Esophagus muscularis mucosa (tissue), 4 donors: ENCODE measurements at regions not wholly inside any gene's neighbourhood (a gene's known extent, or its start where the extent isn't known, plus 50 kb on each side); places are given as distances from the start of the nearest gene placed in this dataset.

Experiments used
- DNase-seq: peaks from one replicate; pipeline ENCODE4 v3.0.0-alpha.2; 2017; ENCODE audit errors: extremely low spot score
- H3K27ac ChIP-seq, 4 donors: fragments of 200-600 bp; sonication (generic); replicated peaks in 1 of 4; 1 replicate in 3 of 4; 2 replicates in 1 of 4; pipeline ENCODE4 v1.5.1; 2016 to 2019; ENCODE audit warnings: mild to moderate bottlenecking in 1 of 4
- H3K27me3 ChIP-seq, 4 donors: fragments of 200-600 bp; sonication (generic); one replicate each; pipeline versions ENCODE4 v1.5.1 to v1.6.0; 2016 to 2019
- H3K36me3 ChIP-seq, 4 donors: fragments of 200-600 bp; sonication (generic); one replicate each; pipeline ENCODE4 v1.5.1; 2016 to 2019
- H3K4me1 ChIP-seq, 4 donors: fragments of 200-600 bp; sonication (generic); one replicate each; pipeline ENCODE4 v1.5.1; 2016 to 2019
- H3K4me3 ChIP-seq, 4 donors: fragments of 200-600 bp; sonication (generic); 1 replicate in 2 of 4; 2 replicates in 2 of 4; pipeline ENCODE4 v1.5.1; 2016 to 2019; ENCODE audit warnings: mild to moderate bottlenecking in 4 of 4, moderate library complexity in 1 of 4
- H3K9me3 ChIP-seq, 4 donors: fragments of 200-600 bp; sonication (generic); 1 replicate in 3 of 4; 2 replicates in 1 of 4; pipeline ENCODE4 v1.5.1; 2016 to 2019
- EP300 ChIP-seq: sonication (generic); formaldehyde crosslinking; IDR thresholded peaks from one replicate; pipeline ENCODE4 v1.6.1; 2017; ENCODE audit warnings: antibody characterized with exemption
- POLR2A ChIP-seq: fragments of 450-650 bp; IDR thresholded peaks from one replicate; pipeline ENCODE4 v1.6.1; 2017; ENCODE audit warnings: antibody characterized with exemption, moderate library complexity, mild to moderate bottlenecking, low read depth
- POLR2AphosphoS5 ChIP-seq, 2 donors: sonication (generic); formaldehyde crosslinking; IDR thresholded peaks; one replicate each; pipeline ENCODE4 v1.6.1; 2017; ENCODE audit warnings: antibody characterized with exemption in 2 of 2
- WGBS: methylation state at CpG from one replicate; pipeline ENCODE4 v1.1.5; 2018; 5-methylcytosine and 5-hydroxymethylcytosine counted together
- intact Hi-C: fragments of 100-400 bp; cut with DNase I; formaldehyde crosslinking; loops from one replicate; pipeline ENCODE4 v1.15.1; 2023
- TF ChIP-seq, protein P1 (sequence below), 3 experiments: fragments of 200-600 bp in 2 of 3; fragments of 450-650 bp in 1 of 3; sonication (generic) in 2 of 3; IDR thresholded peaks; one replicate each; pipeline ENCODE4 v1.5.1; 2017 to 2019; ENCODE audit warnings: antibody characterized with exemption in 3 of 3, mild to moderate bottlenecking in 2 of 3, moderate library complexity in 1 of 3

DNA sequence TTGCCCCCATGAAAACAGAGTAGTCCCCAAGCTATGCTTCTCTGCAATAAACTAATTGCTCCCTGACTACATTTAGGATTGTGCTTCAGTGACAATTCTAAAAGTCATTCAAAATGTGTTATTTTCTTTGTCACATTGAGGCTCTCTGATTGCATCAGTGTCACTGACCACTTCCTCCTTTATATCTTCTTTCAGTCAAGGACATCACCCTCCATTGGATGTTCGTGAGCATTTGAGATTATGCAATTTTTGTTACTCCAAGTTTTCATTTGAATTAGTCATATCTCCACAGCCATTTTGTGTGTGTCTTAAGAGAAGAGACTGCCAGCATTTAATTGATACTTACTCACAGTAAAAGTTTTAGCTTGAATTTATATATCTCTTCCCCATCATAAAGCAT, 780.8 kb upstream of the GCFC2 start:
- 53% methylated on average over 1 of the region's 1 CpG for WGBS
- no peaks in the 10 kb centered on the region for H3K9me3 ChIP-seq
- no peak for TF ChIP-seq POLR2AphosphoS5 (IDR thresholded peaks at IDR 0.05)
- TF ChIP-seq, protein P1, sequence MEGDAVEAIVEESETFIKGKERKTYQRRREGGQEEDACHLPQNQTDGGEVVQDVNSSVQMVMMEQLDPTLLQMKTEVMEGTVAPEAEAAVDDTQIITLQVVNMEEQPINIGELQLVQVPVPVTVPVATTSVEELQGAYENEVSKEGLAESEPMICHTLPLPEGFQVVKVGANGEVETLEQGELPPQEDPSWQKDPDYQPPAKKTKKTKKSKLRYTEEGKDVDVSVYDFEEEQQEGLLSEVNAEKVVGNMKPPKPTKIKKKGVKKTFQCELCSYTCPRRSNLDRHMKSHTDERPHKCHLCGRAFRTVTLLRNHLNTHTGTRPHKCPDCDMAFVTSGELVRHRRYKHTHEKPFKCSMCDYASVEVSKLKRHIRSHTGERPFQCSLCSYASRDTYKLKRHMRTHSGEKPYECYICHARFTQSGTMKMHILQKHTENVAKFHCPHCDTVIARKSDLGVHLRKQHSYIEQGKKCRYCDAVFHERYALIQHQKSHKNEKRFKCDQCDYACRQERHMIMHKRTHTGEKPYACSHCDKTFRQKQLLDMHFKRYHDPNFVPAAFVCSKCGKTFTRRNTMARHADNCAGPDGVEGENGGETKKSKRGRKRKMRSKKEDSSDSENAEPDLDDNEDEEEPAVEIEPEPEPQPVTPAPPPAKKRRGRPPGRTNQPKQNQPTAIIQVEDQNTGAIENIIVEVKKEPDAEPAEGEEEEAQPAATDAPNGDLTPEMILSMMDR (IDR thresholded peaks at IDR 0.05): no peak
- TF ChIP-seq EP300: no peak
- TF ChIP-seq POLR2A: no peak
- H3K4me3 ChIP-seq: no peak overlapping the region
- H3K27me3 ChIP-seq: no peaks in the 10 kb centered on the region
- H3K36me3 ChIP-seq: no peaks in the 10 kb centered on the region
- intact Hi-C loops: no loop called here
- H3K27ac ChIP-seq: no peak overlapping the region
- DNase-seq: no peak
- no peaks in the 10 kb centered on the region for H3K4me1 ChIP-seq

DNA sequence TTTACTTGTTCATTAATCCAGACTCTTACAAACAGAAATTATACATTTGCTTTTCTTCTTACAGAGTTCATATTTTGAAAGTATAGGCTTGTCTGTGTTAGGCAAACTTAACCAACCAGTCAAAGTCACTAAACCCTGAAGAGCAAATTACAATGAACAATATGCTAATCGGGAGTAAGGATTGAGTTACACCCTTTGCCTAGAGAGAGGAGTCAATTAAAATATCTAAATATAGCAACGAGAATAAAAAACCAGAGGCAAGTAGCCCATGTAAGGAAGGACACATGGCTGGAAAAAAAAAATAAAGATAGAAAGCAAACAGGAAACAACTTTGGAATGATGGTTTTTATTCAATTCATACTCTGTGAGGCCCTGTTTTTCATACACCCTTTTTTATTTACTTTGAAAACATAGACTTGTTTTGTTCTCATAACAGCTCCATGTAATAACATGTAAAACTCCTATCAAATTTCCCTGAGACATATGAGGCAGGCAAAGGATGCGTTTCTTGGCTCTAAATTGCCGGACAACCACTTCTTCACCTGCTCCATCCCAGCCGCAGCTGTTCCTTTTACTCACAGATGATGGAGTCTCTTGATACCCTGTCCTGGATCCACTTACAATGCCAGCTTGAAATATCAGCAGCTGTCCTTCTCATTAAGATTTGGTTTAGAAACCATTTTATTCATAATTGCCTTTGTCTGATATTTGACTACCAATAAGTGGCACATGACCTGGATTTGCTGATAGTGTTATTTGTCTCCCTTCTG, 767.7 kb upstream of the GCFC2 start:
- WGBS: 84% methylated on average over 5 of the region's 5 CpGs
- H3K36me3 ChIP-seq: no peaks in the 10 kb centered on the region
- H3K27ac ChIP-seq: no peak overlapping the region
- no peak for TF ChIP-seq EP300
- TF ChIP-seq POLR2AphosphoS5 (IDR thresholded peaks at IDR 0.05): no peak
- no peak for TF ChIP-seq POLR2A
- TF ChIP-seq, protein P1 (IDR thresholded peaks at IDR 0.05): no peak
- DNase-seq: no peak
- H3K4me1 ChIP-seq: no peaks in the 10 kb centered on the region
- H3K4me3 ChIP-seq: no peak overlapping the region
- H3K9me3 ChIP-seq: no peaks in the 10 kb centered on the region
- intact Hi-C loops: no loop called here
- no peaks in the 10 kb centered on the region for H3K27me3 ChIP-seq

DNA sequence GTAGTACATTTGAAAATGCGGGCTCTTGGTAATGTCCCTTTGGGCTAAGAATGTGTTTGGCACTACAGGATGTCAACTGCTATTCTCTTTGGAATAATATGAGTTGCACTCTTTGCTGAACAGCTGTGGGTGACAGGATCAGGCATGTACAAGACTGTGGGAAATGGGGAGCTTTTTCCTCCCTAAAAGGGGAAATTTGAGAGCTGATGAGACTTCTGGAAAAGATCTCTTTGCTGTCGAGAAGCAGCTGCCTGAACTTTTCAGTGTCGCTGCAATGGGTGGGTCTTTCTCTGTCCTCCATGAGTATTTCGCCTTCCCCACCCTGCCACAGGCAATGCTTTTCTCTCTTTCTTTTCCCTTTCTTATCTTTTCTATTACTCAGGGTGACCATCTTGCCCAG, 762.2 kb upstream of the GCFC2 start:
- H3K27ac ChIP-seq: no peak overlapping the region
- no peaks in the 10 kb centered on the region for H3K27me3 ChIP-seq
- WGBS: 84% methylated on average over 4 of the region's 4 CpGs
- no peak for DNase-seq
- no peaks in the 10 kb centered on the region for H3K9me3 ChIP-seq
- intact Hi-C loops: no loop called here
- no peaks in the 10 kb centered on the region for H3K4me1 ChIP-seq
- H3K36me3 ChIP-seq: no peaks in the 10 kb centered on the region
- TF ChIP-seq EP300: no peak
- no peak for TF ChIP-seq POLR2A
- TF ChIP-seq, protein P1 (IDR thresholded peaks at IDR 0.05): no peak
- no peak for TF ChIP-seq POLR2AphosphoS5 (IDR thresholded peaks at IDR 0.05)
- no peak overlapping the region for H3K4me3 ChIP-seq

DNA sequence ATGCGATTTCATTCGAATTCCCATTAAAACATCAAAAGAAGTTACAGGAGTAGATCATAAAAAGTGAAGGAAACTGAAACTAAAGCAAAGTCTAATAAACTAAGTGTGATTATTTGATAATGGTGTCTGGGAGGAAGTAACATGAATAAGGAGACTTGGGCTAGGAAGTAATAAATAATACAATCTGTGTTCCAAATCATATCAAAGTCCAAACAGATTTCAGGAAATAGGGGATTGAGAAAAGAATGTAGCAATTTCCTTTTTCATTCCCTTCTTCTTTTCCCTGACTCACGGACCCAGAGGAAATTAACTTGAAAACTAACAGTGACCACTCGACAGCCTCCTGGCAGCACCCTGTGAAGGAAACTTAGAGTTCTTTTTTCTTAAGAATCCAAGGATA, 758.4 kb upstream of the GCFC2 start:
- H3K27ac ChIP-seq: no peak overlapping the region
- TF ChIP-seq, protein P1 (IDR thresholded peaks at IDR 0.05): no peak
- TF ChIP-seq POLR2A: no peak
- no peak for TF ChIP-seq EP300
- TF ChIP-seq POLR2AphosphoS5 (IDR thresholded peaks at IDR 0.05): no peak
- no peaks in the 10 kb centered on the region for H3K27me3 ChIP-seq
- no peak overlapping the region for H3K4me3 ChIP-seq
- H3K4me1 ChIP-seq: no peaks in the 10 kb centered on the region
- WGBS: 62% methylated on average over 4 of the region's 4 CpGs
- H3K9me3 ChIP-seq: no peaks in the 10 kb centered on the region
- H3K36me3 ChIP-seq: no peaks in the 10 kb centered on the region
- intact Hi-C loops: no loop called here
- no peak for DNase-seq

DNA sequence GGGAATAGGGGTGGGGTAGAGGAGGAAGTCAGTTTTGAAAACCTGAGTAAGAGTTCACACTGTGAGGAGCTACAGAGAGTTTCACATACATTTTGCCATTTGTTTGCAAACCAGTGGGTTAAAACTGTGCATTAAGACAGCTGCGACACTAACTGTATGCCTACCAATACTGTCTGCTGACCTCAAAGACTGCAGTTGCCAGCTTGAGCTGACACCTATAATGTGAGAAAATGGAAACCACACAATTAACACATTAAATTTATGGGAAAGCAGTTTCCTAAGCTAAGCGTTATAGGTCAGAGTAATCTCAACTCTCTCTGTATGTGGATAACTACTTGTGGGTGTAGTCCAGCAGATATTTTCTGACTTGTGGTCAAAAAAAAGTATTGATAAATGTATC, 756.6 kb upstream of the GCFC2 start:
- H3K9me3 ChIP-seq: no peaks in the 10 kb centered on the region
- no peaks in the 10 kb centered on the region for H3K27me3 ChIP-seq
- DNase-seq: no peak
- no peak overlapping the region for H3K27ac ChIP-seq
- intact Hi-C loops: no loop called here
- 84% methylated on average over 2 of the region's 2 CpGs for WGBS
- TF ChIP-seq POLR2A (no peak), POLR2AphosphoS5 (IDR thresholded peaks at IDR 0.05) (no peak), EP300 (no peak)
- TF ChIP-seq, protein P1 (IDR thresholded peaks at IDR 0.05): no peak
- H3K4me1 ChIP-seq: no peaks in the 10 kb centered on the region
- no peaks in the 10 kb centered on the region for H3K36me3 ChIP-seq
- H3K4me3 ChIP-seq: no peak overlapping the region
